Activated B cell treated with CpG ODN at 0.5 μM for 24 hours (primary cell): ENCODE measurements at regions not wholly inside any gene's neighbourhood (a gene's known extent, or its start where the extent isn't known, plus 50 kb on each side); places are given as distances from the start of the nearest gene placed in this dataset.

Source experiments
- ATAC-seq: fragments of 200-7000 bp; cut with Tn5 transposase; one replicate; pipeline ENCODE4 v1.10.0; 2021; ENCODE audit warnings: low read depth, mild to moderate bottlenecking, moderate library complexity
- CTCF ChIA-PET: fragments of 350-600 bp; sonication (Branson Sonifier 250); formaldehyde crosslinking; loops from one replicate; lab custom pipeline; 2021; ENCODE audit warnings: antibody characterized with exemption; lab: Charles Lee
- POLR2A ChIA-PET: fragments of 350-600 bp; sonication (Branson Sonifier 250); formaldehyde crosslinking; loops from one replicate; lab custom pipeline; 2021; ENCODE audit warnings: antibody characterized with exemption; lab: Charles Lee
- DNase-seq: peaks from one replicate; pipeline ENCODE4 v3.0.0; 2022
- H3K27ac Mint-ChIP-seq: one replicate; pipeline ENCODE4 v1.8.0; 2020; ENCODE audit warnings: mixed read lengths
- H3K27me3 Mint-ChIP-seq: one replicate; pipeline ENCODE4 v1.8.0; 2021; ENCODE audit warnings: mixed read lengths
- H3K36me3 Mint-ChIP-seq: one replicate; pipeline ENCODE4 v1.8.0; 2021; ENCODE audit warnings: low read depth, mixed read lengths
- H3K4me1 Mint-ChIP-seq: one replicate; pipeline ENCODE4 v1.8.0; 2021; ENCODE audit warnings: mixed read lengths
- H3K4me3 Mint-ChIP-seq: one replicate; pipeline ENCODE4 v1.8.0; 2020; ENCODE audit warnings: mild to moderate bottlenecking, mixed read lengths
- H3K9me3 Mint-ChIP-seq: one replicate; pipeline ENCODE4 v1.8.0; 2020; ENCODE audit warnings: mixed read lengths
- CTCF ChIP-seq: fragments of 200-600 bp; IDR thresholded peaks from one replicate; pipeline ENCODE4 v1.8.0; 2022; ENCODE audit warnings: antibody characterized with exemption, mild to moderate bottlenecking
- intact Hi-C: fragments of 100-400 bp; cut with micrococcal nuclease; formaldehyde crosslinking; loops from one replicate; pipeline ENCODE4 v1.15.1; 2024

DNA sequence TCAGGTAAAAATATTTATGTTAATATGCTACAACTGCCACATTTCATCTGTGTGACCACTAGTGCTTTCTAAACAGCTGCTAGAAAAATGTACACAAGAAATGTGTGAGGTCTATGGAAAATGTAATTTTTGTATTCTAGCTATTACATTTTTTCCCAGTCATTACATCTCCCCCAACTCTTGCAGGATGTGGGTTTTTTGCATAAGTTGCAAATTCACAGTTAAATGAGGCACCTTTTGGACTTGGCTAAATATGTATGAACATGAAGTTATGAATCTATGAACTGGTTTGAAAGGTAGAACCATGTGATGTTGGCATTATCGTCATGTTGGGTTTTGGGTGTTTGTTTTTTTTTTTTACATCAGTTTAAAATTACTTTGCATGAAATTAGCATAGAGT lies 590.4 kb upstream of the WWC1 start:
- intact Hi-C loops: no loop called here
- no peaks in the 10 kb centered on the region for H3K27me3 Mint-ChIP-seq
- H3K9me3 Mint-ChIP-seq: peaks cover 3% of the 10 kb centered on the region
- no peak overlapping the region for H3K4me3 Mint-ChIP-seq
- ATAC-seq (no peak), DNase-seq (no peak)
- no peaks in the 10 kb centered on the region for H3K36me3 Mint-ChIP-seq
- TF ChIP-seq CTCF: no peak
- no peaks in the 10 kb centered on the region for H3K4me1 Mint-ChIP-seq
- no peak overlapping the region for H3K27ac Mint-ChIP-seq
- CTCF ChIA-PET: no interaction called here
- POLR2A ChIA-PET: no interaction called here

GRCh38 chr5:167702014-167702413 lies 589.4 kb upstream of the WWC1 start:
- no peak overlapping the region for H3K4me3 Mint-ChIP-seq
- H3K27ac Mint-ChIP-seq: no peak overlapping the region
- TF ChIP-seq CTCF: no peak
- peaks cover 2% of the 10 kb centered on the region for H3K9me3 Mint-ChIP-seq
- DNase-seq: no peak
- intact Hi-C loops: no loop called here
- CTCF ChIA-PET: no interaction called here
- H3K27me3 Mint-ChIP-seq: no peaks in the 10 kb centered on the region
- no peaks in the 10 kb centered on the region for H3K36me3 Mint-ChIP-seq
- no peaks in the 10 kb centered on the region for H3K4me1 Mint-ChIP-seq
- ATAC-seq: no peak
- POLR2A ChIA-PET: interaction anchor here (0.6 kb wide), 1 partner anchor 479 kb away, joined by 4 read pairs; no protein-coding TSS in a partner anchor

GRCh38 chr5:167708449-167708848 lies 583.0 kb upstream of the WWC1 start:
- no peak for TF ChIP-seq CTCF
- no peak overlapping the region for H3K4me3 Mint-ChIP-seq
- ChIA-PET POLR2A (no interaction called here), CTCF (no interaction called here)
- H3K27me3 Mint-ChIP-seq: no peaks in the 10 kb centered on the region
- no peaks in the 10 kb centered on the region for H3K36me3 Mint-ChIP-seq
- intact Hi-C loops: no loop called here
- H3K9me3 Mint-ChIP-seq: peaks cover 6% of the 10 kb centered on the region
- H3K4me1 Mint-ChIP-seq: no peaks in the 10 kb centered on the region
- DNase-seq (no peak), ATAC-seq (no peak)
- no peak overlapping the region for H3K27ac Mint-ChIP-seq

- Mint-ChIP-seq H3K9me3 (peaks cover 6% of the 10 kb centered on the region), H3K27ac (no peak overlapping the region), H3K4me1 (no peaks in the 10 kb centered on the region), H3K27me3 (no peaks in the 10 kb centered on the region), H3K36me3 (no peaks in the 10 kb centered on the region), H3K4me3 (no peak overlapping the region)
- POLR2A ChIA-PET: no interaction called here
- ATAC-seq: no peak
- DNase-seq: no peak
- TF ChIP-seq CTCF: no peak
- CTCF ChIA-PET: no interaction called here
- intact Hi-C loops: no loop called here
Observed at GRCh38 chr5:167709625-167710024, 581.8 kb upstream of the WWC1 start.

DNA sequence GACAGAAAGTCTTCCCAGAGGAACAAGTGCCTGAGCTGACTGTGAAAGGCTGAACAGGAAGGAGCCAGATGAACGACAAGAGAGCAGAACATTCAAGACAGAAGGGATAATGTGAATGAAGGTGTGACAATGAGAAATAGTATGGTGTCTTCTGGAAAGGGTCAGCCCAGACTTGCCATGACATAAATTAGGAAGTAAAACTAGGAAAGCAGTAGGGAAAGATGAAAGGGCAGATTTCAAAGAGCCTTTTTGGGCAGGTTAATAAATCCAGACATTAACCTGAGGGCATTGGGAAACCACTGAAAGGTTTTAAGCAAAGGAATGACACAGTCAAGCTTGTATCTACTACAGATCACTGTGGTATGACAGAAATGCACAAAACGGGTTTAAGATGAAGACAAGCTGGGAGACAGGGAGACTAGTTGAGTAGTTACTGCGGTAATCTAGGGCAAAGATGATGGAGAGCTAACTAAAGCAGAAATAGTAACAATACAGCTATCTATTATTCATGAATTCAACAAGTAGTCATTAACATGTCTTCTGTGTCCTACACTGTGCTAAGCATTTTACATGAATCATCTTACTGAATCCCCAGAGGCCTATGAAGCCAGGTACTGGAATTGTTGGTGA lies 580.9 kb upstream of the WWC1 start:
- H3K36me3 Mint-ChIP-seq: no peaks in the 10 kb centered on the region
- no peak for ATAC-seq
- CTCF ChIA-PET: no interaction called here

More for the DNA sequence above, 580.9 kb upstream of the WWC1 start:
- intact Hi-C loops: no loop called here
- peaks cover 6% of the 10 kb centered on the region for H3K9me3 Mint-ChIP-seq
- no peaks in the 10 kb centered on the region for H3K4me1 Mint-ChIP-seq
- POLR2A ChIA-PET: no interaction called here
- no peak for DNase-seq
- H3K27ac Mint-ChIP-seq: no peak overlapping the region
- H3K27me3 Mint-ChIP-seq: no peaks in the 10 kb centered on the region
- H3K4me3 Mint-ChIP-seq: no peak overlapping the region
- TF ChIP-seq CTCF: no peak
